Left colon (tissue), 2 donors: ENCODE measurements at regions not wholly inside any gene's neighbourhood (a gene's known extent, or its start where the extent isn't known, plus 50 kb on each side); places are given as distances from the start of the nearest gene placed in this dataset.

Source experiments
- ATAC-seq: fragments of 200-7000 bp; cut with Tn5 transposase; one replicate; pipeline ENCODE4 v1.9.1; 2020; ENCODE audit warnings: mild to moderate bottlenecking, moderate library complexity
- DNase-seq, 2 donors: peaks; one replicate each; pipeline ENCODE4 v3.0.0-alpha.2; 2020
- intact Hi-C, 2 donors: fragments of 100-400 bp; cut with DNase I in 1 of 2; cut with micrococcal nuclease in 1 of 2; formaldehyde crosslinking; loops; one replicate each; pipeline versions ENCODE4 v1.11.2 to v1.14.0; 2022; cut with DNase I, micrococcal nuclease
- donor health status: DM: no; HTN: no; CAD: no.
- donor health status: DM: yes; HTN: yes; CAD: no.

DNA sequence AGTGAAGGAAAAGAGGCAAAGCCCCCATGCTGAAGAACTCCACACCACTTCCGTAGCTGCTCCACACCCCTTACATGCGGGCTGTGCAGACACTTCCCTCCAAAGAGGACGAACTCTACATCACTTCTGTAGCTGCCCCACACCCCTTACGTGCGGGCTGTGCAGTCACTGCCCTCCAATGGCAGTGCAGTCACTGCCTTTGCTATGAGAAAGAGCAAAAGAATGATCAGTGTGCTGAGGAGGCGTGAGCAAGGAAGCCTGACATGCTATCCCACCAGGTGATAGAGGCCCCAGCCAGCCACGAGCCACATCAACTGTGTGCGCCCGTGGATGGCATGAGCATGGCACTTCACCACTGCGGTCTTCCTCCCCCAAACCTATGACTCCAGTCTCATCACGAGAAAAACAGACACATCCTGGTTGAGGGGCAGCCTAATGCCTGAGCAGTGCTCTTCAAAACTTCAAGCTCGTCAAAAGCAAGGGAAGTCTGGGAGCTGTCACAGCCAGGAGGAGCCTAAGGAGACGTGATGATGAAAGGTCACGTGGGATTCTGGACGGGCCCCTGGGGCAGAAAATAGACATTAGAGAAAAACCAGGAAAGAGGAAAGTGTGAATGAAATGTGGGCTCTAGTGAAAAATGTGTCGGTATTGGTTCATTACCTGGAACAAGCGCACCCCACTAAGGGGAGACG is 60.8 kb upstream of the C14orf180 start:
- ATAC-seq (no peak), DNase-seq (no peak)
- intact Hi-C loops: no loop called here

DNA sequence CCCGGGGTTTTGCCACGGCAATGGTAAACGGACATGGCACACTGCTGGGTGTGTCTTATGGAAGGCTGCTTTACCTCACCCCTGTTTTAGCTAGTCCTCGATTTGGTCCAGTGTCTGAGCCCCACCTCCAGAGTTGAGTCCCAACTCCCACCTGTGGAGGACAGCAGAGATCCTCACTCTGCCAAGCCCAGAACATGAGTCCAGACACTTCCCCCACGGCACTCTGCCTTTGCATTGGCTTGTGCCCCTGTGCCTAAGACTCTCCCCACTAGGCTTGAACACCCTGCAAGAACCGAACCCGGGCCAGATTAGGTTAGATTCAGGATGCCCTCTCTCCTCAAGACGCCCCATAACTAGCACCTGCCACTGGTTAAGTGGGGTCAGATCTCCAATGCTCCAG is 59.8 kb upstream of the C14orf180 start:
- intact Hi-C loops: no loop called here
- no peak for DNase-seq
- no peak for ATAC-seq

DNA sequence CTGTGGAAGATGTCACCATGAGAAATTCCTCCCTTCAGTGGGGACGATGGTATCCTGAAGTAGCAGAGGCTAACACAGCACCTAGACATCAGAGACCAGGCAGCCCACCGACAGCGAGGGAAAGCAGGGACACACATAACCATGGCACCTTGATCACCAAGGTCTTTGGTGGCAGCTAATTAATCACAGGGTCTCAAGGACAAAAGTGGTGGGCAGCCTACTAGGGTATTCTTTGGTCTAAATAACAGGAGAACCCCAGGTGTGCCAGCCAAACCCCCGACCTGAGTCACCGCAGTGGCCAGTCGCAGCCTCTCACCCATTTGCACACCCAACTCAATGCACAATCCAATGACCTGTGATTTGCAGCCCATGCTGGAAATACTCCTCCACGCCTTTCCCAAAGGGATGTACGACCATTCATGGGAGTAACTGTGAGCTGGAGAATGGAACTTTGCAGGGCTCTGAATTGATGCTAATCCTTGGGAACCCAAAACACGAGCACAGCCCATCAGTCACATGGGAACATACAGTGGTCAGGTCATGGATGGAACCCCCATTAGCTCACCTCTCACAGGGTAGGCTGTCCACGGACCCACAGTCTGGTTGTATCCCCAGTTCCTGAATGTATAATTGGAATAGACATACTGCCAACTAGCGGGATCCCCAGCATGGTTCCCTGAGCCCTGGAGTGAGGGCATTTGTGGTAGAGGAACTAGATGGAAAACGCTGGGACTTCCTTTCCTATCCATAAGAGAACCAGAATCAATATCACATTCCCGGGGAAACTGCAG is 58.7 kb upstream of the C14orf180 start:
- intact Hi-C loops: no loop called here
- DNase-seq: no peak
- ATAC-seq: no peak

DNA sequence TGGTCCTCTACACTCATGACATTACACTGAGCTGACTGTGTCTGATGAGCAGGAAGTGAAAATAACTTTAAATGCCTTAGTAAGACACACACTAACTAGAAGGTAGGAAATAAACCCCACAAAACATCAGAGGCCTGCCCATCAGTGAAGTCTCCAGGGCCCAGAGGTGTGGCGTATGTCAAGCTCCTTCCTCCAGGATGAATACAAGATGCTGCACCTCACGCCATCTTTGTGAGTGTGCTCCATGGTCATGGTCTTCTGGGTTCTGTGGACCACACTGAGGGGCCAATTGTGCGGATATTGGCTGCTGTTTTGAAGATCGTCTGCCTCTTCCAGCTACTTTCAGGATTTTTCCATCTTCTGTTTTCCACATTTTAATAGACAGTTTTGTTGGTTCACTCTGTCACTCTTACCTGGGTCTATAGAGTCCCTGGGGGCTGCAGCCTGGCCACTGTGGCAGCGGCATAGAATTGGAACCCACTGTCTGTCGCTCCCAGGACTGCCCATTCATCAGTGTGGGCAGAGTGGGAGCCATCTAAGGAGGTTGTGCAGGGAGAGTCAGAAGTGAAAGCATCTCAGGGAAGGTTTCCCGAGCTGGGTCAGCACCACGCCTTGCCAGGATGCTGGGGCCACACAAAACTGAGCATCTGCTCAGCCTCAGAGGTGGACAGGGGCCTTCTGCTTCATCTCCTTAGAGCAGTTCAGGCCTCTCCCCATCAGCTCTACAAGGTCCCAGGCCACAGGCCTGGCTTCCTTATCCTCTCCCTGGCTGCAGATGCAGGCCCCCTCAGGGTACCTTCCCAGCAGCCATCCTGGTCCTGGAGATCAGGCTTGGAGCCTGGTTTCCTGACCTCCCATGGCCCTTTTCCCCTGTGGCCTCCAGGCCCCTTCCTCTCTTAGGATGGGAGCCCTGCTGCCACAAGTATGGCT is 57.5 kb upstream of the C14orf180 start:
- DNase-seq (no peak), ATAC-seq (no peak)
- intact Hi-C loops: no loop called here

DNA sequence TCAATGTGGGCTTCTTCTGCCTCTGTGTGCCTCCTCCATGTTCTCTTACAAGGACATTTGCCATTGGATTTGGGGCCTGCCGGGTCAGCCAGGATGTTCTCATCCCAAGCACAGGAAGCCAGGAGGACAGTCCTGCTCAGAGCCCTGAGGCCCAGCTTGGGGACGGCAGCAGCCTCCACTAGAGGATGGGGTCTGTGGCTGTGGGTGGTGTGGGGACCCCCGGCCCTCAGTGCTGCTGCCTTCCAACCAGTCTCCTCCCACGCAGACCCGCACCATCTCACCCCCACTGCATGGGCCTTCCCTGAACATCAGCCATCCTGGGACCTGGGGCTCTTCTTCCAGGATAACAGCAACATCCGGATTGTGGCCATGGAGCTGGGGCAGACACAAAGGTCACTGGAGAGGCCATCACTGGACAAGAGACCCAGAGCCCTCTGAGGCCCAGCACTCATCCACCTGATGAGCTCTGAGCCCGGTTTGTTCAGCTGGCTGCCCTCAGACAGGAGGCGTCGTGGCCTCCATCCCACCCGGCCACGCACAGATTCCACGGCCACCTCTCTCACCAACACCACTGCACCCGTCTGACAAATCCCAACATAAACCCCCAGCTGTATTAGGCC is 56.5 kb upstream of the C14orf180 start:
- intact Hi-C loops: no loop called here
- no peak for DNase-seq
- no peak for ATAC-seq

DNA sequence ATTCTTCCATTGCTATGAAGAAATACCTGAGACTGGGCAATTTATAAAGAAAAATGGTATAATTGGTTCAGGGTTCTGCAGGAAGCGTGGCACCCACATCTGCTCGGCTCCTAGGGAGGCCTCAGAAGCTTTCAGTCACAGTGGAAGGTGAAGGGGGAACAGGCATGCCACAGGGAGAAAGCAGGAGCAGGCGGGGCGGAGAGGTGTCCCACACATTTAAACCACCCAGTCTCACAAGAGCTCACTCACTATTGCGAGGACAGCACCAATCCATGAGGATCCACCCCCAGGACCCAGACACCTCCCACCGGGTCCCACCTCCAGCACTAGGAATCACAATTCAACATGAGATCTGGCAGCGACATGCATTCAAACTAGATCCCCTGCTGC is 56.0 kb upstream of the C14orf180 start:
- DNase-seq: no peak
- intact Hi-C loops: no loop called here
- no peak for ATAC-seq

DNA sequence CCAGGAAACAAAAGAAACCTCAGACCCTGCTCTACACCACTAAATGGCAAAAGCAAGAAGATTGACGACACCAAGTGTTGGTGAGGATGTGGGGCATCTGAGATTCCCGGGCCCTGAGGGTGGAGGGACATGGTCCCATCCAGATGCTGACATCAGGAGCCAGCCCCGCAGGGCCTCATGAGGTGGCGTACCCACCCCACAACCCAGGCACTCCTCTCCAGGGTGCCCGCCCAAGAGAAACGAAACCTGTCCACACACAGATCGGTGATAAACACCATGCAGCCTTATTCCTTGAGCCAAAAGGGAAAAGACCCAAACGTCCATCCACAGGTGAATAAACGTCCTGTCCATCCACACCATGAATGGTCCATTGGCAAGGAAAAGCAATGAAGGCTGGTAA is 54.8 kb upstream of the C14orf180 start:
- ATAC-seq (no peak), DNase-seq (no peak)
- intact Hi-C loops: no loop called here

DNA sequence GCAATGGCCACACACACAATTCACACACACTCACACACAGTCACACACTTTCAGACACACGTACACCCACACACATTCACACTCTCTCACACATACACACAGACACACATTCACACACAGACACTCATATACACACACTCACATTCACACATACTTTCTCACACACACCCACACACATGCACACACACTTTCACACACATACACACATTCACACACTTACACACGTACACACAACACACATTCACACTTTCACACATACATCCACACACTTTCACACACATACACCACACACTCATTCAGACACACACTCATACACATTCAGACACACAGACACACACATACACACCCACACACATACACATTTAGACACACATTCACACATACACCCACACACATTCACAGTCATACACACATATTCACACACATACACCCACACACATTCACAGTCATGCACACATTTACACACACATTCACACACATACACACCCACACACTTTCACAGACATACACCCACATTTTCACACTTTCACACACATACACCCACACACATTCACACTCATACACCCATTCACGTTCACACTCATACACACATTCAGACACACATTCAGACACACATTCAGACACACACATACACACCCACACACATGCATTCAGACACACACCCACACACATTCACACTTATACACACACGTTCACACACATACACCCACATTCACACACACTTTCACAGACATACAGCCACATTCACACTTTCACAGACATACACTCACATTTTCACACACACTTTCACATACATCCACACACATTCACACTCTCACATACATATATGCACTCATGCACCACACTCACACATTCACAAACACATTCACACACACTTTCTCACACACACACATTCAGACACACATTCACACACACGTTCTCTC is 52.6 kb upstream of the C14orf180 start:
- ATAC-seq: no peak

DNA sequence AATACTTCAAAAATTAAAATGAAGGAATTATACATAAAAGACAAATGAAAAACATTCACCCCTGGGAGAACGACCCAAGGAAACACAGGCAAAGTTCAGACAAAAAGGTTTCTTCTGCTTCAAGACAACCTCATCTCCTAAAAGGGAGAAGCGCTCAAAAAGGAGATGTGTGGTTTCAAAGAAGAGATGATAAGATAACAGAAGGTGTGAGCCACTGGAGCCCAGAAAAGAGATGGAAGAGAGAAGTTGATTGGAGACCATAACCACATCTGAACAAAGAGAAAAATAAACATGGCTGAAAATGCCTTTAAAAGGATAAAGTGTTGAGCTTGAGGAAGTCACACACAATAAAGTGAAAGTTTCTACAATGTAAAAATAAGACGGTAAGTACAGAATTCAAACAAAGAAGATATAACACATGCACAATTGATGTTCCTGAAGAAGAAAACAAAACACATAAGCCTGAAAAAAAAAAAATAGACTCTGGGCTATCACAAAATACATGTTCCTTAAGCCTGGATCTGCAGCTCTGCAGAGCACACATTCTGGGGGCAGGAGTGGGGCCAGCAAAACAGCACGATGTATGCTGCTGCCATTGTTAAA is 51.6 kb upstream of the C14orf180 start:
- ATAC-seq: no peak
- intact Hi-C loops: no loop called here
- DNase-seq: no peak

More for the DNA sequence above, 52.6 kb upstream of the C14orf180 start:
- no peak for DNase-seq
- intact Hi-C loops: no loop called here

DNA sequence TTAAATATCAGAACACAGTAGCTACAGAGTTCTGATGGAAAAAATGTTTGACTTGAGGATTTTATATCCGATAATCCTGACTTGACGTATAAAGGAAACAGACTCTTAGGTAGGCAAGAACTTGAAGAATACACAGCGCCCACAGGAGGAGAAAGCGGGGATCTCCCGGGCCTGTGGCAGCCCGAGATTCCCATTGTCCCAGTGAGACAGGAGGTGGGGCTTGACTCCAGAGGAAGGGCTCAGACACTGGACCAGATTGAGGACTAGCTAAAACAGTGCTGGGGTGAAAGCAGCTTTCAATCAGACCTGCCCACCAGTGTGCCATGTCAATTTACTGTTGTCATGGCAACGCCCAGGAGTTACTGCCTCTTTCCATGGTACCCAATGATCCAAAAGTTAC is 51.1 kb upstream of the C14orf180 start:
- DNase-seq: no peak
- intact Hi-C loops: no loop called here
- ATAC-seq: no peak
